Astrocyte of the spinal cord (primary cell): ENCODE measurements at regions not wholly inside any gene's neighbourhood (a gene's known extent, or its start where the extent isn't known, plus 50 kb on each side); places are given as distances from the start of the nearest gene placed in this dataset.

Source experiments
- DNase-seq: peaks from one replicate; pipeline ENCODE4 v3.0.0; 2011; ENCODE audit warnings: low read depth, low spot score
- H3K4me3 ChIP-seq: 2 replicates; pipeline ENCODE4 v1.5.1; 2011; ENCODE audit warnings: low read depth, mild to moderate bottlenecking, low read length, moderate library complexity
- in situ Hi-C: cut with HindIII; loops from 2 replicates; pipeline ENCODE4 v1.10.0; 2017; ENCODE audit warnings: low sequenced_read_pairs
- TF ChIP-seq, protein P1 (sequence below): IDR thresholded peaks from 2 replicates; pipeline ENCODE4 v1.5.1; 2012; ENCODE audit warnings: low read depth, mild to moderate bottlenecking, low read length, inconsistent platforms

DNA sequence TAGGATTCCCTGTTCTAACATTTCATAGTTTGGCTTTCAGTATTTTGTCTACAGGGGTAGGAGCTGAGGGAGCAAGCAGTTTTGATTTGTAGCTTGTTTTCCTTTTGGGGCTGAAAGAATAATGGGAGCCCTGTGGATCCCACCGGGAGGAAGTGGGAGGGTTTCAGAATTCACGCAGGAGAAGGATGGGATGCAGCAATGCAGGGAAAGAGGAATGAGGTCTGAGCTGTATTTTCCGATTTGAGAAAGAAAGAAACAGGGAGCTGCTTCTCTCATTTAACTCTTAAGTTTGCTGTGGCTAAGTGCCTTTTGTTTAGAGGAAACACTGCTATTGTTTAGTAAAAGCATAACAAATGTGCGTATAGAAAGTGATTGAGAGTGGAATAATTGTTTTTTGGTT, 141.0 kb downstream of the ADCYAP1 start:
- no peak for DNase-seq
- in situ Hi-C loops: no loop called here
- H3K4me3 ChIP-seq: no peak overlapping the region
- TF ChIP-seq, protein P1, sequence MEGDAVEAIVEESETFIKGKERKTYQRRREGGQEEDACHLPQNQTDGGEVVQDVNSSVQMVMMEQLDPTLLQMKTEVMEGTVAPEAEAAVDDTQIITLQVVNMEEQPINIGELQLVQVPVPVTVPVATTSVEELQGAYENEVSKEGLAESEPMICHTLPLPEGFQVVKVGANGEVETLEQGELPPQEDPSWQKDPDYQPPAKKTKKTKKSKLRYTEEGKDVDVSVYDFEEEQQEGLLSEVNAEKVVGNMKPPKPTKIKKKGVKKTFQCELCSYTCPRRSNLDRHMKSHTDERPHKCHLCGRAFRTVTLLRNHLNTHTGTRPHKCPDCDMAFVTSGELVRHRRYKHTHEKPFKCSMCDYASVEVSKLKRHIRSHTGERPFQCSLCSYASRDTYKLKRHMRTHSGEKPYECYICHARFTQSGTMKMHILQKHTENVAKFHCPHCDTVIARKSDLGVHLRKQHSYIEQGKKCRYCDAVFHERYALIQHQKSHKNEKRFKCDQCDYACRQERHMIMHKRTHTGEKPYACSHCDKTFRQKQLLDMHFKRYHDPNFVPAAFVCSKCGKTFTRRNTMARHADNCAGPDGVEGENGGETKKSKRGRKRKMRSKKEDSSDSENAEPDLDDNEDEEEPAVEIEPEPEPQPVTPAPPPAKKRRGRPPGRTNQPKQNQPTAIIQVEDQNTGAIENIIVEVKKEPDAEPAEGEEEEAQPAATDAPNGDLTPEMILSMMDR: no peak

GRCh38 chr18:1047406-1047805, 142.7 kb downstream of the ADCYAP1 start:
- no peak overlapping the region for H3K4me3 ChIP-seq
- in situ Hi-C loops: no loop called here
- peak; percentile 12 for DNase-seq
- TF ChIP-seq, protein P1: no peak

- in situ Hi-C loops: no loop called here
- DNase-seq: peak; percentile 15
- TF ChIP-seq, protein P1: no peak
- no peak overlapping the region for H3K4me3 ChIP-seq
Measured at GRCh38 chr18:1048032-1048431, 143.4 kb downstream of the ADCYAP1 start.

DNA sequence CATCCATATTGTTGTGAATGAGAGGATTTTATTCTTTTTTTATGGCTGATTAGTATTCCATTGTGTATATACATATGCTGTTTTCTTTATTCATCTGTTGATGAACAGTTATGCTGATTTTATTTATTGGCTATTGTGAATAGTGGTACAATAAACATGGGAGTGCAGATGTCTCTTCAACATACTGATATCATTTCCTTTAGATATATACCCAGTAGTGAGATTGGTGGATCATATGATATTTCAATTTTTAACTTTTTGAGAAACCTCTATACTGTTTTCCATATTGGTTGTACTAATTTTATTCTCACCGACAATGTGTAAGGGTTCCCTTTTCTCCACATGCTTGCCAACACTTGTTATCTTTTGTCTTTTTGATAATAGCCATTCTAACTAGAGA, 144.5 kb downstream of the ADCYAP1 start:
- TF ChIP-seq, protein P1: no peak
- in situ Hi-C loops: no loop called here
- no peak overlapping the region for H3K4me3 ChIP-seq
- no peak for DNase-seq

- TF ChIP-seq, protein P1: no peak
- DNase-seq: no peak
- in situ Hi-C loops: no loop called here
- H3K4me3 ChIP-seq: no peak overlapping the region
Measured at GRCh38 chr18:1050012-1050657, 145.5 kb downstream of the ADCYAP1 start.

- TF ChIP-seq, protein P1: no peak
- H3K4me3 ChIP-seq: no peak overlapping the region
- in situ Hi-C loops: no loop called here
- DNase-seq: no peak
Measured at GRCh38 chr18:1052301-1052700, 147.6 kb downstream of the ADCYAP1 start.
